Kidney (tissue), 13 donors: ENCODE measurements at regions not wholly inside any gene's neighbourhood (a gene's known extent, or its start where the extent isn't known, plus 50 kb on each side); places are given as distances from the start of the nearest gene placed in this dataset.
A peak's percentile ranks its signal among the peaks of the same experiment; 100 is the strongest.

ENCODE experiments used
- DNase-seq, 5 donors: peaks; one replicate each; pipeline ENCODE4 v3.0.0-alpha.2; 2013 to 2020
- FAIRE-seq: peaks from 2 replicates; lab custom pipeline; 2012; peaks lifted over from hg19 to GRCh38; lab: Jason Lieb, UNC
- H3K27ac ChIP-seq, 2 donors: one replicate each; pipeline ENCODE4 v1.7.0; 2013; ENCODE audit warnings: low read depth in 2 of 2, low read length in 2 of 2, inconsistent platforms in 1 of 2
- H3K27me3 ChIP-seq: one replicate; pipeline ENCODE4 v1.7.1; 2013; ENCODE audit warnings: low read length, inconsistent platforms; ENCODE audit not compliant: control insufficient read depth, insufficient read depth
- H3K36me3 ChIP-seq, 3 donors: one replicate each; pipeline versions ENCODE4 v1.7.0 to v1.7.1; 2013; ENCODE audit warnings: low read length in 3 of 3, control low read depth in 1 of 3, inconsistent platforms in 1 of 3; ENCODE audit not compliant: insufficient read depth in 3 of 3, control insufficient read depth in 2 of 3
- H3K4me1 ChIP-seq, 3 donors: one replicate each; pipeline versions ENCODE4 v1.7.0 to v1.7.1; 2013; ENCODE audit warnings: low read length in 3 of 3, inconsistent platforms in 1 of 3, low read depth in 1 of 3; ENCODE audit not compliant: control insufficient read depth in 2 of 3, insufficient read depth in 2 of 3
- H3K4me3 ChIP-seq, 3 donors: one replicate each; pipeline versions ENCODE4 v1.7.0 to v1.8.1; 2013; ENCODE audit warnings: low read length in 3 of 3, control low read depth in 1 of 3, inconsistent platforms in 1 of 3
- H3K9ac ChIP-seq, 3 donors: one replicate each; pipeline versions ENCODE4 v1.7.0 to v1.7.1; 2013; ENCODE audit warnings: low read length in 3 of 3, control low read depth in 1 of 3, inconsistent platforms in 1 of 3
- H3K9me3 ChIP-seq, 3 donors: one replicate each; pipeline versions ENCODE4 v1.7.0 to v1.7.1; 2013; ENCODE audit warnings: low read length in 3 of 3, control low read depth in 1 of 3, inconsistent platforms in 1 of 3; ENCODE audit not compliant: control insufficient read depth in 2 of 3, insufficient read depth in 1 of 3
- intact Hi-C: fragments of 100-400 bp; cut with DNase I; formaldehyde crosslinking; loops from one replicate; pipeline ENCODE4 v1.11.1; 2022
- TF ChIP-seq, protein P1 (sequence below): IDR thresholded peaks from 3 replicates; pipeline ENCODE4 v1.5.1; 2012; ENCODE audit warnings: mild to moderate bottlenecking, moderate library complexity, borderline replicate concordance; ENCODE audit not compliant: insufficient read depth; ENCODE audit errors: extremely low read depth
- donor health status: control.
- donor health status: control.
- donor health status: control.
- donor health status: control.
- donor health status: control.
- donor health status: DM: yes; HTN: yes; CAD: no.
- donor health status: Normal renal cell carcinoma (clear cell type).

DNA sequence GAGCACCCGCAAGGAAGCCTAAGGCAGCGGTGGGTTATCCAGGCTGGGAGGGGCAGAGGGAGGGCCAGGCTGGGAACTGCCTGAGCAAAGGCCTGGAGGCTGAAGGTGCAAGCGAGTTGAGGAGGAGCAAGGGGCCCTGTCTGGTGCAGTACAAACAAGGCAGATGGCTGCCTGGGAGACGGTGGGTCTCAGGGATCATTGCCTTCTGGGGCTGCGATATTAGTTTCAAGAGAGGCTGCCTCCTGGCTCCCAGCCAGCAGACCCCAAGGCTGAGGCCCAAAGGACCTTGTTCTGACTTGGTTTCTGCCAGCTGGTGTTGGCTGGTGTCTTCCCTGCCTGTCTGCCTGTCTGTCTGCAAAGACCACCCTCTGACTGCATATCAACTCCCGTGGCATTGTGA is 154.0 kb downstream of the IRF8 start:
- intact Hi-C loops = no loop called here
- Histone ChIP-seq H3K27me3 (no peaks in the 10 kb centered on the region), H3K27ac (no peak overlapping the region), H3K36me3 (no peaks in the 10 kb centered on the region), H3K4me1 (peaks cover 0 to 2% (median 0%) of the 10 kb centered on the region in 3 donors), H3K9me3 (no peaks in the 10 kb centered on the region), H3K9ac (no peak overlapping the region), H3K4me3 (no peak overlapping the region)
- FAIRE-seq = no peak
- DNase-seq = peak in 1 of 5 donors; percentile 41
- TF ChIP-seq, protein P1, sequence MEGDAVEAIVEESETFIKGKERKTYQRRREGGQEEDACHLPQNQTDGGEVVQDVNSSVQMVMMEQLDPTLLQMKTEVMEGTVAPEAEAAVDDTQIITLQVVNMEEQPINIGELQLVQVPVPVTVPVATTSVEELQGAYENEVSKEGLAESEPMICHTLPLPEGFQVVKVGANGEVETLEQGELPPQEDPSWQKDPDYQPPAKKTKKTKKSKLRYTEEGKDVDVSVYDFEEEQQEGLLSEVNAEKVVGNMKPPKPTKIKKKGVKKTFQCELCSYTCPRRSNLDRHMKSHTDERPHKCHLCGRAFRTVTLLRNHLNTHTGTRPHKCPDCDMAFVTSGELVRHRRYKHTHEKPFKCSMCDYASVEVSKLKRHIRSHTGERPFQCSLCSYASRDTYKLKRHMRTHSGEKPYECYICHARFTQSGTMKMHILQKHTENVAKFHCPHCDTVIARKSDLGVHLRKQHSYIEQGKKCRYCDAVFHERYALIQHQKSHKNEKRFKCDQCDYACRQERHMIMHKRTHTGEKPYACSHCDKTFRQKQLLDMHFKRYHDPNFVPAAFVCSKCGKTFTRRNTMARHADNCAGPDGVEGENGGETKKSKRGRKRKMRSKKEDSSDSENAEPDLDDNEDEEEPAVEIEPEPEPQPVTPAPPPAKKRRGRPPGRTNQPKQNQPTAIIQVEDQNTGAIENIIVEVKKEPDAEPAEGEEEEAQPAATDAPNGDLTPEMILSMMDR = no peak

DNA sequence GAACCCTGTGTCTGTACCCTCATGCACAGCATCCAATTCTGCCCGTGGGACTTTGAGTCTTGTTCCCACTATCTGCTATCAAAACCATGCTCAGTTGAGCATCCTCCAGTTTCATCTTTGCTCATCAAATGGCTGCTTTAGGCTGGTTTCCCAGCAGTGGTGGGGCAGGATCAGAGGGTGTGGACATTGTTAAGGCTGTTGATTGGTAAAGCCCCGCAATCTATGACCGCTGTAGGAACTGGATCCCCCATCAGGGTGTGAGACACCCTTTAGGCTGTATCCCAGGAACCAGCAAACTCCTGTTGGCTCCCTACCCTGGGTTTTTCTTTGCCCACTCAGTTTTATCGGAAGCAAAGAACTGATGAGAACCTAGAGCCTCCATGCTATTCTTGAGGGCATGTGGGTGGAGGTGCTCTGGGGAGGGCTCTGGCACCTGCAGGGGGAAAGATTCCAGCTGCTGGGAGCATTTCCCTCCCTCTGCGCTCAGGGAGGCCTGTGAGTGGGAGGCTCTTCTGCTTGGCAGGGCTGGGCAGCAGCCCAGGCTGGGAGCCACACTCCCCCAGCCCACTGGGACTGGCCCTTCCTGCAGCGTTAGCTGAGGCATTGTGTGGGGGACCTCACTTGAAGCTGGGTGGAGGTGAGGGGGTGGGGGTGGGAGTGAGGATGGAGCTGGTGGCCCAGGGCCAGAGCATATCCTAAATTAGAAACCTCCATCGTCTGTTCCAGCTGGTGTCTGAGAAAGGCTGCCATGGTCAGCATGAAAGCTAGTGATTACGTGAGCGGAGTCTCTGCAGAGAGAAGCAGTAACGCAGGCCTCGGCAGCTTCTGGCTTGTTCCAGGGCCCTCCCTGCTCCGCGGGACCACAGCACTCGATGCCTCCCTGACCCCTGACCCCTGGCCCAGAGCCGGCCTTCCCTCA is 160.6 kb downstream of the IRF8 start:
- Histone ChIP-seq H3K9ac (no peak overlapping the region), H3K36me3 (no peaks in the 10 kb centered on the region), H3K4me1 (no peaks in the 10 kb centered on the region), H3K4me3 (no peak overlapping the region), H3K27me3 (no peaks in the 10 kb centered on the region), H3K9me3 (no peaks in the 10 kb centered on the region), H3K27ac (no peak overlapping the region)
- peak; percentile 48 to 95 (median 60) for DNase-seq
- TF ChIP-seq, protein P1 = no peak
- intact Hi-C loops = no loop called here
- FAIRE-seq = no peak

DNA sequence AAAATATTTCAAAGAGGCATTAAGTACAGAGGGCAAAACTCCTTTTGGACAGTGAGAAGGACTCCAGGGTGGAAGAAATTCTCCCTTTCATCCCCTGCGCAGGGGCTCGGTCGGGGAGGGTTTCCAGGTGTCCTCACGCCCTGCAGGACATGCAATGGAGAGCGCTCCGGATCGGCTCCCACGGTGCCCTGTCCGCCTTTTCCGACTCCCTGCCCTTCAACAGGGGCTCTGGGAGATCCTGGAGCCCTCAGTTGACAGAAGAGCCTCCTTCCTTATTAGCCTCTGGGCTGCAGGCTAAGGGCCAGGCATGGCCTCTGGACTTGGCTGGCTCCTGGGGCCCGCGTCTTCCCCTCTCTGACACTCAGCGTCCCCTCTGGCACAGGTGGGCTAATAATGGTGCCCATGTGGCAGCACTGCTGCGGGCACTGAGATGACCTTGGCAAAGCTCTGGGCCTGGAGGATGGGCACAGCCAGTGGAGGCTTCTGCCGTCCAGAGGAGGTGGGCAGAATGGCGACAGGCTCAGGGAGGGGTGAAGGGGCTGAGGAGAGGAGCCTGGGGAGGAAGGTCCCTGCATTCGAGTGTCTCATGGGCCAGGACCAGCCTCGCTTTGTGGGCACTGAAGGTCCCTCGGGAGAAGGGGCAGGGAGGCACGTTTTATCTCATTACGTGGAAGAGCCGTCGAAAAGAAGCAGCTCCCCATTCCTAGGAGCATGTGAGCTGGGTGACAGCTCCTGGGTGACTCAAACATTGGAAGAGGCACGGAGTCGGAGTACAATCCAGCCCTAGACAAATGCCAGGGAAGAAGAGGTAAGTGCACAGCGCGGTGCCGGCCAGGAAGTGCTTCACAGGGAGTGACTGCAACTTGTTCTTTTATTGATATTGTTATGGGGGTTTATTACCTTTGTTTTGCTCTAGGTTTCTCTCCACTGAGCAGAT is 161.7 kb downstream of the IRF8 start:
- H3K4me3 ChIP-seq = no peak overlapping the region
- intact Hi-C loops = no loop called here
- no peaks in the 10 kb centered on the region for H3K9me3 ChIP-seq
- H3K9ac ChIP-seq = no peak overlapping the region
- no peaks in the 10 kb centered on the region for H3K4me1 ChIP-seq
- H3K27ac ChIP-seq = no peak overlapping the region
- DNase-seq (peak in 1 of 5 donors; percentile 66), FAIRE-seq (no peak)
- no peaks in the 10 kb centered on the region for H3K27me3 ChIP-seq
- no peaks in the 10 kb centered on the region for H3K36me3 ChIP-seq
- TF ChIP-seq, protein P1 = no peak
